OCI-LY7 (cell line): ENCODE measurements at regions not wholly inside any gene's neighbourhood (a gene's known extent, or its start where the extent isn't known, plus 50 kb on each side); places are given as distances from the start of the nearest gene placed in this dataset.

Experiments used
- CTCF ChIP-seq: fragments of 200-600 bp; sonication (generic); conservative IDR thresholded peaks from 2 replicates; pipeline ENCODE4 v1.5.1; 2014; ENCODE audit warnings: mild to moderate bottlenecking, antibody characterized with exemption, low read length, moderate library complexity, mixed read lengths
- EZH2phosphoT487 ChIP-seq: fragments of 200-600 bp; sonication (generic); IDR thresholded peaks from 2 replicates; pipeline ENCODE4 v1.6.1; 2018; ENCODE audit warnings: low read depth, borderline replicate concordance, mild to moderate bottlenecking, mixed run types, antibody characterized with exemption, low read length, moderate library complexity, mixed read lengths

- TF ChIP-seq CTCF (no peak), EZH2phosphoT487 (no peak)
Measured at GRCh38 chr11:28606930-28607329, 498.7 kb downstream of the METTL15 start.
